GM23338 (cell line): ENCODE measurements at regions not wholly inside any gene's neighbourhood (a gene's known extent, or its start where the extent isn't known, plus 50 kb on each side); places are given as distances from the start of the nearest gene placed in this dataset.

Source experiments
- ATAC-seq: fragments of 200-7000 bp; cut with Tn5 transposase; 3 replicates; pipeline ENCODE4 v1.9.1; 2020
- DNase-seq: peaks from one replicate; pipeline ENCODE4 v3.0.0-alpha.2; 2015; ENCODE audit warnings: low spot score
- H2AFZ ChIP-seq: fragments of 200-600 bp; sonication (generic); 2 replicates; pipeline ENCODE4 v1.8.0; 2016; ENCODE audit warnings: antibody characterized with exemption, mild to moderate bottlenecking, moderate library complexity
- H3F3A ChIP-seq: fragments of 200-600 bp; sonication (generic); replicated peaks from 2 replicates; pipeline ENCODE4 v1.8.0; 2017; ENCODE audit warnings: antibody characterized with exemption, mixed run types, low read depth
- H3K27ac ChIP-seq: fragments of 200-600 bp; sonication (generic); 2 replicates; pipeline ENCODE4 v1.6.1; 2016; ENCODE audit warnings: low read depth
- H3K27me3 ChIP-seq: fragments of 200-600 bp; sonication (generic); 2 replicates; pipeline ENCODE4 v1.8.0; 2016; ENCODE audit warnings: mild to moderate bottlenecking, mixed run types, moderate library complexity; ENCODE audit not compliant: insufficient read depth
- H3K36me3 ChIP-seq: fragments of 200-600 bp; sonication (generic); 2 replicates; pipeline ENCODE4 v1.8.0; 2016; ENCODE audit warnings: mild to moderate bottlenecking; ENCODE audit not compliant: insufficient read depth
- H3K4me1 ChIP-seq: fragments of 200-600 bp; sonication (generic); 2 replicates; pipeline ENCODE4 v1.8.0; 2016; ENCODE audit warnings: mild to moderate bottlenecking, moderate library complexity; ENCODE audit not compliant: insufficient read depth
- H3K4me2 ChIP-seq: fragments of 200-600 bp; sonication (generic); 2 replicates; pipeline ENCODE4 v1.7.1; 2017; ENCODE audit warnings: mixed run types
- H3K4me3 ChIP-seq: fragments of 200-600 bp; sonication (generic); 2 replicates; pipeline ENCODE4 v1.6.1; 2016; ENCODE audit warnings: mixed run types
- H3K79me2 ChIP-seq: fragments of 200-600 bp; sonication (generic); replicated peaks from 2 replicates; pipeline ENCODE4 v1.8.0; 2017; ENCODE audit warnings: mild to moderate bottlenecking; ENCODE audit not compliant: insufficient read depth
- H3K9me2 ChIP-seq: fragments of 200-600 bp; sonication (generic); 2 replicates; pipeline ENCODE4 v1.8.0; 2017; ENCODE audit not compliant: insufficient read depth
- H4K20me1 ChIP-seq: fragments of 200-600 bp; sonication (generic); replicated peaks from 2 replicates; pipeline ENCODE4 v1.8.0; 2017; ENCODE audit warnings: mild to moderate bottlenecking; ENCODE audit not compliant: insufficient read depth
- H3K27ac Mint-ChIP-seq: 2 replicates; pipeline ENCODE4 v1.8.0; 2020; ENCODE audit warnings: inconsistent platforms, mild to moderate bottlenecking, moderate library complexity, mixed read lengths
- H3K27me3 Mint-ChIP-seq: 3 replicates; pipeline ENCODE4 v1.8.0; 2022; ENCODE audit warnings: low read depth, mild to moderate bottlenecking, moderate library complexity, mixed read lengths, inconsistent platforms; ENCODE audit not compliant: insufficient read depth, poor library complexity
- H3K36me3 Mint-ChIP-seq: 3 replicates; pipeline ENCODE4 v1.8.0; 2021; ENCODE audit warnings: low read depth, mild to moderate bottlenecking, inconsistent platforms, moderate library complexity, mixed read lengths
- H3K4me1 Mint-ChIP-seq: 3 replicates; pipeline ENCODE4 v1.8.0; 2020; ENCODE audit warnings: mild to moderate bottlenecking, inconsistent platforms, mixed read lengths
- H3K4me3 Mint-ChIP-seq: 3 replicates; pipeline ENCODE4 v1.8.0; 2021; ENCODE audit warnings: moderate library complexity, mild to moderate bottlenecking, inconsistent platforms, mixed read lengths
- H3K9me3 Mint-ChIP-seq: 3 replicates; pipeline ENCODE4 v1.8.0; 2020; ENCODE audit warnings: moderate library complexity, mild to moderate bottlenecking, inconsistent platforms, mixed read lengths
- CREB1 ChIP-seq: fragments of 250-450 bp; sonication (Bioruptor Pico); IDR thresholded peaks from 2 replicates; pipeline ENCODE4 v1.5.0; 2020; ENCODE audit warnings: low read depth, mild to moderate bottlenecking, moderate library complexity
- ETS1 ChIP-seq: IDR thresholded peaks from 2 replicates; pipeline ENCODE4 v1.6.1; 2016; ENCODE audit warnings: antibody characterized with exemption
- NANOG ChIP-seq: IDR thresholded peaks from 2 replicates; pipeline ENCODE4 v1.6.1; 2016; ENCODE audit warnings: antibody characterized with exemption, borderline replicate concordance
- REST ChIP-seq: IDR thresholded peaks from one replicate; pipeline ENCODE4 v1.6.1; 2018; ENCODE audit warnings: antibody characterized with exemption; ENCODE audit not compliant: unreplicated experiment
- STAT1 ChIP-seq: IDR thresholded peaks from one replicate; pipeline ENCODE4 v1.6.1; 2016; ENCODE audit warnings: antibody characterized with exemption; ENCODE audit not compliant: unreplicated experiment
- ZNF114 ChIP-seq: fragments of 250-450 bp; sonication (Bioruptor Pico); IDR thresholded peaks from 2 replicates; pipeline ENCODE4 v1.5.0; 2020; ENCODE audit warnings: mild to moderate bottlenecking, moderate library complexity
- ZNF331 ChIP-seq: fragments of 250-450 bp; sonication (Bioruptor Pico); IDR thresholded peaks from 2 replicates; pipeline ENCODE4 v1.5.0; 2020; ENCODE audit warnings: low read depth, mild to moderate bottlenecking, moderate library complexity
- ZNF462 ChIP-seq: fragments of 250-450 bp; sonication (Bioruptor Pico); IDR thresholded peaks from 2 replicates; pipeline ENCODE4 v1.5.0; 2020; ENCODE audit warnings: mild to moderate bottlenecking, moderate library complexity
- TF ChIP-seq, protein P1 (sequence below), 2 experiments: fragments of 200-600 bp in 1 of 2; sonication (generic) in 1 of 2; conservative IDR thresholded peaks; 2 replicates each; pipeline versions ENCODE4 v1.5.1 to v1.6.1; 2016 to 2017; ENCODE audit warnings: antibody characterized with exemption in 2 of 2, low read depth in 2 of 2, mild to moderate bottlenecking in 2 of 2, moderate library complexity in 1 of 2

- no peak overlapping the region for H3K27ac ChIP-seq
- H3K27ac Mint-ChIP-seq: no peak overlapping the region; the same call in 1 of the 2 replicates
- H2AFZ ChIP-seq: no peak overlapping the region
- no peaks in the 10 kb centered on the region for H3K9me3 Mint-ChIP-seq
- H3K79me2 ChIP-seq: no peaks in the 10 kb centered on the region
- H3K4me3 ChIP-seq: no peak overlapping the region
- DNase-seq (no peak), ATAC-seq (no peak)
- no peak overlapping the region for H3K4me3 Mint-ChIP-seq
- H3K4me2 ChIP-seq: no peak overlapping the region
- TF ChIP-seq ZNF462 (CRISPR knock-in tag): no peak
- 0 out of 2 replicates have a peak, but pooled peaks have one; percentile 25 for TF ChIP-seq ZNF114
- TF ChIP-seq NANOG: no peak
- no peaks in the 10 kb centered on the region for H3K27me3 Mint-ChIP-seq
- no peaks in the 10 kb centered on the region for H3K36me3 Mint-ChIP-seq
- no peaks in the 10 kb centered on the region for H3F3A ChIP-seq
- peaks cover 47% of the 10 kb centered on the region for H3K4me1 Mint-ChIP-seq
- H4K20me1 ChIP-seq: no peaks in the 10 kb centered on the region
- H3K36me3 ChIP-seq: no peaks in the 10 kb centered on the region
- no peaks in the 10 kb centered on the region for H3K27me3 ChIP-seq
- no peaks in the 10 kb centered on the region for H3K9me2 ChIP-seq
- H3K4me1 ChIP-seq: peaks cover 30% of the 10 kb centered on the region
These were observed 138.7 kb upstream of the RAPGEF2 start for GRCh38 chr4:158964114-158964727.

- Histone ChIP-seq H3K4me1 (peaks cover 30% of the 10 kb centered on the region), H3K27me3 (no peaks in the 10 kb centered on the region), H3F3A (no peaks in the 10 kb centered on the region), H3K4me3 (no peak overlapping the region), H4K20me1 (no peaks in the 10 kb centered on the region), H3K27ac (no peak overlapping the region), H3K9me2 (no peaks in the 10 kb centered on the region), H3K4me2 (no peak overlapping the region), H3K79me2 (no peaks in the 10 kb centered on the region), H2AFZ (no peak overlapping the region), H3K36me3 (no peaks in the 10 kb centered on the region)
- DNase-seq (no peak), ATAC-seq (no peak)
- H3K27me3 Mint-ChIP-seq: no peaks in the 10 kb centered on the region
- no peaks in the 10 kb centered on the region for H3K9me3 Mint-ChIP-seq
- no peaks in the 10 kb centered on the region for H3K36me3 Mint-ChIP-seq
- H3K4me1 Mint-ChIP-seq: peaks cover 47% of the 10 kb centered on the region
- no peak overlapping the region for H3K27ac Mint-ChIP-seq
- no peak overlapping the region for H3K4me3 Mint-ChIP-seq
- TF ChIP-seq STAT1 (no peak), ZNF331 (CRISPR knock-in tag) (no peak), REST (no peak), CREB1 (no peak), ZNF114 (no peak), ETS1 (no peak)
- TF ChIP-seq, protein P1, sequence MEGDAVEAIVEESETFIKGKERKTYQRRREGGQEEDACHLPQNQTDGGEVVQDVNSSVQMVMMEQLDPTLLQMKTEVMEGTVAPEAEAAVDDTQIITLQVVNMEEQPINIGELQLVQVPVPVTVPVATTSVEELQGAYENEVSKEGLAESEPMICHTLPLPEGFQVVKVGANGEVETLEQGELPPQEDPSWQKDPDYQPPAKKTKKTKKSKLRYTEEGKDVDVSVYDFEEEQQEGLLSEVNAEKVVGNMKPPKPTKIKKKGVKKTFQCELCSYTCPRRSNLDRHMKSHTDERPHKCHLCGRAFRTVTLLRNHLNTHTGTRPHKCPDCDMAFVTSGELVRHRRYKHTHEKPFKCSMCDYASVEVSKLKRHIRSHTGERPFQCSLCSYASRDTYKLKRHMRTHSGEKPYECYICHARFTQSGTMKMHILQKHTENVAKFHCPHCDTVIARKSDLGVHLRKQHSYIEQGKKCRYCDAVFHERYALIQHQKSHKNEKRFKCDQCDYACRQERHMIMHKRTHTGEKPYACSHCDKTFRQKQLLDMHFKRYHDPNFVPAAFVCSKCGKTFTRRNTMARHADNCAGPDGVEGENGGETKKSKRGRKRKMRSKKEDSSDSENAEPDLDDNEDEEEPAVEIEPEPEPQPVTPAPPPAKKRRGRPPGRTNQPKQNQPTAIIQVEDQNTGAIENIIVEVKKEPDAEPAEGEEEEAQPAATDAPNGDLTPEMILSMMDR (conservative IDR thresholded peaks at IDR 0.05; ENCODE audit: low read depth in 2 of 2): no peak
These were observed 138.2 kb upstream of the RAPGEF2 start for GRCh38 chr4:158964728-158965124.
